ENCODE measurements at regions not wholly inside any gene's neighbourhood (a gene's known extent, or its start where the extent isn't known, plus 50 kb on each side); places are given as distances from the start of the nearest gene placed in this dataset.

DNA sequence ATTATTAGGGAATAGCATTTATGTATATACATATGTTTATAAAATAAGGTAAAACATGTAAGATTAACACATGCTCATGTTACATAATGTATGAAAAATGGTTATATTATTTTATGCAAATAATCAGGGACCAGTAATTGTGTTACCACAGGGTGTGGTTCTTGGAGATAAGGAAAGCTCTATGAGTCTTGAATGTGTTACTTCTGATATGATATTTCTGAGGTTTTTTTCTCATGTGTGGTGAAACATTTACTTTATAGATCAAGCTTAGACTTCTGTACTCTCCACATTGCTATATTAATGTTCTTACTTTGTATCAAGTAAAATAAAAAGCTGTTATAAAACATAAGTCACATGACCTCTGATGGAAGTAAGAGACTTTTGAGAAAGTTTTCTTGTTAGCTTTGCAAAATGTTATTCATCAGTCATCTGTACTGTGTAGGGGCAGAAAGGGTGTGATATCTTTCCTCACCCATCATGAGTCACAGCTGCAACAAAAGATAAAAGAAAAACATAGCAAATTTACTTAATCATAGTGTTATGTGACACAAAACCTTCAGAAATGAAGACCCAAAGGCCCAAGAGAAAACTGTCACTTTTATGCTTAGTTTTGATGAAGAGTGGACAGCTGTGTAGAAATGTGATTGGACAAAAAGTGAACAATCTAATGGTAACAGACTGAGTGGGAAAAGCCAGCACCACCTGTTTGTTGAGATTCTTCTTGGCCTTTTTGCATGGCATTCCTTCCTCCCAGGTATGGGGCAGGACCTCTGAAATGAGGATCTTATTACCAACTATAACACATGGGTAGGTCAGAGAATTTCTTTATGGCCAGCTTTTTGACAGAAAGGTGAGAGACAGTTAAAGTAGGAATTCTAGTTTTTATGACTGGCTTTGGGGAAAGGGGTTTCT is 632.3 kb downstream of the PDHA2 start:
- FAIRE-seq (no peak), DNase-seq (ENCODE audit: insufficient read length) (no peak)
- TF ChIP-seq POLR2A (IDR thresholded peaks at IDR 0.05; ENCODE audit: low read depth, low read length) (no peak), POLR2AphosphoS5 (IDR thresholded peaks at IDR 0.05; ENCODE audit: low read depth, low read length) (no peak), TAF1 (IDR thresholded peaks at IDR 0.05; ENCODE audit: borderline replicate concordance, low read depth, low read length) (no peak)

DNA sequence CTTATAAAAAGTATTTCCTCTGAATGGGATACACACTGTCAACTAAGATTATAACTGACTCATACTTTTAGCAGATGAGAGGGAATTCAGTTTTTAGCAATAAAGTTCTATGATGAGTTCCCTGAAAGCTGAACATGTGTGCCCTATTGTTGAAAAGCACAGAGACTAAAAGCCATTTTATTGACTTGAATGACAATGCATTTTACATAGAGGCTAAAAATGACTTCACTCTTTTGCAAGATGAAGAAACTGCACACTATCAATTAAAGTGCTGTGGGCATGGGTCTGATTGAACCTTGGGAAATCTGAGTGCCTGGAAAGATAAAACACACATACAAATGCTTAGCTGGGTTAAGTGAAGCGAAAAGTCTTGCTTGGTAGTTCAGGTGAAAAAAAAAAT is 633.4 kb downstream of the PDHA2 start:
- TF ChIP-seq TAF1 (IDR thresholded peaks at IDR 0.05; ENCODE audit: borderline replicate concordance, low read depth, low read length), result no peak
- no peak for TF ChIP-seq POLR2AphosphoS5 (IDR thresholded peaks at IDR 0.05; ENCODE audit: low read depth, low read length)
- TF ChIP-seq POLR2A (IDR thresholded peaks at IDR 0.05; ENCODE audit: low read depth, low read length), result no peak
- FAIRE-seq (no peak), DNase-seq (ENCODE audit: insufficient read length) (no peak)

DNA sequence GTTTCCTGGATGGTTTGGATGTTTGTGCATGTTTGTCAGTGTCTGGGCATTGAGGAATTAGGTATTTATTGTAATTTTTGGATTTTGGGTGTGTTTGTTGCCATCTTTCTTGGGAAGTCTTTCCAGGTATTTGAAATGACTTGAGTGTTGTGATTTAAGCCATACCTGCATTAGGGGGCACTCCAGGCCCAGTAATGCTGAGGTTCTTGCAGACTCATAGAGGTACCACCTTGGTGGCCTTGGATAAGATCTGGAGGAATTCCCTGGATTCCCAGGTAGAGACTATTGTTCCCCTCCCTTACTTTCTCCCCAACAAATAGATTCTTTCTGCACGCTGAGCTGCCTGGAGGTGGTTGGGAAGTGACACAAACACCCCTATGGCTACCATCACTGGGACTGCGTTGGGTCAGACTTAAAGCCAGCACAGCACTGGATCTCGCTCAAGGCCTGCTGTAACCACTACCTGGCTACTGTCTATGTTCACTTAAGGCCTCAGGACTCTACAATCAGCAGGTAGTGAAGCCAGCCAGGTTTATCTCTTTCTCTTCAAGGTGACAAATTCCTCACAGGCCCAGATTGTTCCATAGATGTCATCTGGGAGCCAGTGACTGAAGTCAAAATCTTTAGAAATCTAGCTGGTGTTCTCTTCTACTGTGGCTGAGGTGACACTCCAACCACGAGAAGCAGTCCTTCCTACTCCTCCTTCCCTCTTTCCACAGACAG is 643.6 kb downstream of the PDHA2 start:
- TF ChIP-seq POLR2AphosphoS5 (IDR thresholded peaks at IDR 0.05; ENCODE audit: low read depth, low read length), result no peak
- TF ChIP-seq TAF1 (IDR thresholded peaks at IDR 0.05; ENCODE audit: borderline replicate concordance, low read depth, low read length), result no peak
- TF ChIP-seq POLR2A (IDR thresholded peaks at IDR 0.05; ENCODE audit: low read depth, low read length), result no peak
- no peak for DNase-seq (ENCODE audit: insufficient read length)
- no peak for FAIRE-seq

DNA sequence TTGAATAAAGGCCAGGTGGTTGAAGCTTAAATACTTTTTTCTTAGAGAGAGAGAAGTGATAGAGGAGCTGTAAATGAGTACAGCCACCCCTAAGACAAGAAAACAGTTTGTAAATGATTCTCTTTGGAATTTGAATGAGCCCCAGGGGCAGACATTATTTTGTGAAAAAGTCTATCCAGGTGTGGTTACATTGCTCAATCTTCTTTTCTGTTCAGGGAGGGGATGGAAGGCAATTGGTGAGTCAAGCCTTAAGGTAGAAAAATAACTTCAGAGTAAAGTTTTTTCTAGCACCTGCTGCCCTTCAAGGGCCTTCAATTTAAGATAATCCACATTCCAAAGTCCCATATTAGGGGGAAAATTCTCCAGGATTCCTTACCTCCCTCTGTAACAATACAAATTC is 646.7 kb downstream of the PDHA2 start:
- DNase-seq (ENCODE audit: insufficient read length) (no peak), FAIRE-seq (no peak)
- TF ChIP-seq POLR2AphosphoS5 (IDR thresholded peaks at IDR 0.05; ENCODE audit: low read depth, low read length) (no peak), TAF1 (IDR thresholded peaks at IDR 0.05; ENCODE audit: borderline replicate concordance, low read depth, low read length) (no peak), POLR2A (IDR thresholded peaks at IDR 0.05; ENCODE audit: low read depth, low read length) (no peak)

DNA sequence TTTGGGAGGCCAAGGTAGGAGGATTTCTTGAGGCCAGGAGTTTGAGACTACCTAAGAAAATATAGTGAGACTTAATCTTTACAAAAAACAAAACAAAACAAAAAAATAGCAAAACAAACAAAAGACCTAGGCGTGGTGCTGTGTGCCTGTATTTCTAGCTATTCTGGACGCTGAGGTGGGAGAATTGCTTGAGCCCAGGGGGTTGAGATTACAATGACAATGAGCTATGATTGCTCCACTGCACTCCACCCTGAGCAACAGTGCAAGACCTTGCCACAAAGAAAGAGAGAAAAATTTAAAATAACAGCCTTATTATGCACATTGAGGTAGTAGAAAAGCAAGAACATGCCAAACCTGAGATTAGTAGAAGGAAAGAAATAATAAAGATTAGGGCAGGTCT is 657.7 kb downstream of the PDHA2 start:
- no peak for FAIRE-seq
- DNase-seq (ENCODE audit: insufficient read length), result no peak

DNA sequence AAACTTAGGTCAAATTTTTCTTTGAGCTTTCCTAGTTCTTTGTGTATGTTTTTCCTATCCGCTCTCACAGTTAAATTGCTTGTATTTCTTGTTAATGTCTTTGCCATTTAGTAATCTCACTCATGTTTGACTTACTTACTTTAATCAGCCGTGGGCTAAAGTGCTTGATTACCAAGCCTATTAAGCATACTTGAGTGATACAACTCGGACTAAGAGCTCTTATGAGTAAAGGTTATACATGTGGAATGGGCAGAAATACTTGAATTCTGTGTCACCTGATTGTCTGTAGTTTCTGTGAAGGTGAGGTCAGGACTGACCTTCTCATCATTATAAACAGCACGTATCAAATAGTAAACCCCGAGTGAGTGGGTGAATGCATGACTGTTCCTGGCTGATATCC is 664.5 kb downstream of the PDHA2 start:
- FAIRE-seq (no peak), DNase-seq (ENCODE audit: insufficient read length) (no peak)
- TF ChIP-seq POLR2AphosphoS5 (IDR thresholded peaks at IDR 0.05; ENCODE audit: low read depth, low read length), result no peak

More for the DNA sequence above, 657.7 kb downstream of the PDHA2 start:
- TF ChIP-seq TAF1 (IDR thresholded peaks at IDR 0.05; ENCODE audit: borderline replicate concordance, low read depth, low read length), result no peak
- no peak for TF ChIP-seq POLR2A (IDR thresholded peaks at IDR 0.05; ENCODE audit: low read depth, low read length)
- no peak for TF ChIP-seq POLR2AphosphoS5 (IDR thresholded peaks at IDR 0.05; ENCODE audit: low read depth, low read length)

DNA sequence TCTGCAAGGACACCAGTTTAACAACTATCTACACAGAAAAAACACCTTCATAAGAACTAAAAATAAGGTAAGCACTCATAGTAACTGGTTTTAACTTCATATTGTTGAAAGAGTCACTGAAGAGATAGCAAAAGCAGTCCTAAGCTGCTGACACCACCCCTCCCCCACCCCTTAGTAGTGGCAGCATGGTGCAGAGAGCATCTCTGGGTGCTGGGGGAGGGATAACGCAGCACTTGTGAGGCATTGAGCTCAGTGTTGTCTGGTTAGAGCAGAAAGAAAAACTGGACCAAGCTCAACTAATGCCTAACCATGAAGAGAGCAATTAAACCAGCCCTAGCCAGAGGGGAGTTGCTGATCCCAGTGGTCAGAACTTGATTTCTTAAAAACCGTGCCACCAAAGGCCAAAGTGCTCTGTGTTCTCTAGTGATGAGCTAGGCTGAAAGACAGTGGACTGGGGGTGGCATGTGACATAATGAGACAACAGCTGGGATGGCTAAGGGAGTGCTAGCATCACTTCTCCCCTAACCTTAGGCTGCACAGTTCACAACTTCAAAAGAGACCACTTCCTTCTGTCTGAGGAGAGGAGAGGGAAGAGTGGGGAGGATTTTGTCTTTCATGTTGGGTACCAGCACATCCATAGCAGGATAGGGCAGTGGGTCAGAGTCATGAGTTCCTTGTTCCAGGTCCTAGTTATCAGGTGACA is 669.3 kb downstream of the PDHA2 start:
- TF ChIP-seq POLR2AphosphoS5 (IDR thresholded peaks at IDR 0.05; ENCODE audit: low read depth, low read length), result no peak
- DNase-seq (ENCODE audit: insufficient read length), result no peak
- no peak for FAIRE-seq

DNA sequence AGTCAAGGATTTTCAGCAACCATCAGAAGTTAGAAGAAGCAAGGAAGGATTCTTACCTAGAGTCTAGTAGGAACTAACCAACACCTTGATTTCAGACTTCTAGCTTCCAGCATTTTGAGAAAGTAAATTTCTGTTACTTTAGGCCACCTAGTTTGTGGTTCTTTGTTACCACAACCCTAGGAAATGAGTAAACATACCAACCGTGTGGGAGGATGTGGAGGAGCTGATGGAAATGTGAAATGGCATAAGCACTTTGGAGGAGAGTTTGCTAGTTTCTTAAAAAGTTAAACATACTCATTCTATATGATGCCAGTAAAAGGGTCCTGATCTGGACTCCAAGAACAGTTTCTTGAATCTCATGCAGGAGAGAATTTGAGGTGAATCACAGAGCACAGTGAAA is 679.4 kb downstream of the PDHA2 start:
- DNase-seq (ENCODE audit: insufficient read length), result no peak
- TF ChIP-seq POLR2A (IDR thresholded peaks at IDR 0.05; ENCODE audit: low read depth, low read length) (no peak), POLR2AphosphoS5 (IDR thresholded peaks at IDR 0.05; ENCODE audit: low read depth, low read length) (no peak)

DNA sequence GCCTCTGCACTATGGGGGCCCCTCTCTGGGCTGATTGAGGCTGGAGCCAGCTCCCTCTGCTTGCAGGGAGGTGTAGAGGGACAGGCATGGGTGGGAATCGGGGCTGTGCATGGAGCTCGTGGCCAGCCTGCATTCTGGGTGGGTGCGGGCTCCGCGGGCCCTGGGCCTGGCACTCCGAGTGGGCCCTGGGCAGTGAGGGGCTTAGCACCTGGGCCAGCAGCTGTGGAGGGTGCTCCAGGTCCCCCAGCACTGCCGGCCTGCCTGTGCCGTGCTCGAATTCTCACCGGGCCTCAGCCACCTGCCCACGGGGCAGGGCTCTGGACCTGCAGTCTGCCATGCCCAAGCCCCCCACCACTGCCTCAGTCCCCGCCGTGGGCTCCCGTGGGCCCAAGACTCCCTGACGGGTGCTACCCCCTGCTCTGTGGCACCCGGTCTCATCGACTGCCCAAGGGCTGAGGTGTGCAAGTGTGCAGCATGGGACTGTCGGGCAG is 681.2 kb downstream of the PDHA2 start:
- FAIRE-seq (no peak), DNase-seq (ENCODE audit: insufficient read length) (no peak)
- TF ChIP-seq TAF1 (IDR thresholded peaks at IDR 0.05; ENCODE audit: borderline replicate concordance, low read depth, low read length) (no peak), POLR2A (IDR thresholded peaks at IDR 0.05; ENCODE audit: low read depth, low read length) (no peak), POLR2AphosphoS5 (IDR thresholded peaks at IDR 0.05; ENCODE audit: low read depth, low read length) (no peak)

More for the DNA sequence above, 679.4 kb downstream of the PDHA2 start:
- FAIRE-seq, result no peak

DNA sequence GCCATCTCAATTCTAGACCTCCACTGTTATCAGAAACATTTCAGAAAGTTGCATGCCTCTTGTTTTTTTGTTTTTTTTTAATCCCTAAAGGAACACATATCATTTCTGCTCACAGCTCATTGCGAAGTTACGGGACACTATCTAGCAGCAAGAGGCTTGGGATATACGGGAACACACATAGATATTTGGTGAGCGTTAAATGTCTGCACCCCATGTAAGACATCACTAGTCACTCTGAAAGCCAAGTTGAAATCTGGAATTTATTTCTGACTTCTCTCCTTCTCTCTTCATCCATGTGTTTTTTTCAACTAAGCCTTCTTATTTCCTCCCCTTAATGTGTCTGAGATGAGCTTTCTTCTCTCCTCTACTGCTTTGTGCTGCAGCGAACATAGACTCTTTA is 683.7 kb downstream of the PDHA2 start:
- FAIRE-seq (no peak), DNase-seq (ENCODE audit: insufficient read length) (no peak)
- TF ChIP-seq TAF1 (IDR thresholded peaks at IDR 0.05; ENCODE audit: borderline replicate concordance, low read depth, low read length), result no peak
- TF ChIP-seq POLR2AphosphoS5 (IDR thresholded peaks at IDR 0.05; ENCODE audit: low read depth, low read length), result no peak
- no peak for TF ChIP-seq POLR2A (IDR thresholded peaks at IDR 0.05; ENCODE audit: low read depth, low read length)

DNA sequence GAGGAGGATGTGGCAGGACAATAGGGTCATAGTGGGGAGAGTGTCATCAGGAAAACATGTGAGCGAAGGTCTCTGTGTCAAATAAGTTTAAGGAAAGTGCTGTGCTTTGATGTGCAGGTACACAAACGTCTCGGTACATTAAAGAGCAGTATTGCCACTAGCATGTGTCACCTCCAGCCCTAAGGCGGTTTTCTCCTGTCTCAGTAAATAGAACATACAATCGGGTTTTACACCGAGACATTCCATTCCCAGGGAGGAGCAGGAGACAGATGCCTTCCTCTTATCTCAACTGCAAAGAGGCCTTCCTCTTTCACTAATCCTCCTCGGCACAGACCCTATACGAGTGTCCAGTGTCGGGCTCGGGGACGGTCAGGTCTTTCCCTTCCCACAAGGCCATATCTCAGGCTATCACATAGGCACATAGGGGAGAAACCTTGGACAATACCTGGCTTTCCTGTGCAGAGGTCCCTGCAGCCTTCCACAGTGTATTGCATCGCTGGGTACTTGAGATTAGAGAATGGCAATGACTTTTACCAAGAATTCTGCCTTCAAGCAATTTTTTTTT is 684.5 kb downstream of the PDHA2 start:
- DNase-seq (ENCODE audit: insufficient read length) (no peak), FAIRE-seq (no peak)
- no peak for TF ChIP-seq TAF1 (IDR thresholded peaks at IDR 0.05; ENCODE audit: borderline replicate concordance, low read depth, low read length)
- no peak for TF ChIP-seq POLR2A (IDR thresholded peaks at IDR 0.05; ENCODE audit: low read depth, low read length)
- no peak for TF ChIP-seq POLR2AphosphoS5 (IDR thresholded peaks at IDR 0.05; ENCODE audit: low read depth, low read length)
